Colon (tissue), 2 donors: ENCODE measurements at regions not wholly inside any gene's neighbourhood (a gene's known extent, or its start where the extent isn't known, plus 50 kb on each side); places are given as distances from the start of the nearest gene placed in this dataset.
"Not testable (repeated sequence)": the region's sequence is repeated elsewhere in the genome, so short reads cannot be mapped to it uniquely, and the experiment has no call there.

Experiments used
- FAIRE-seq: peaks from 2 replicates; lab custom pipeline; 2012; peaks lifted over from hg19 to GRCh38; lab: Jason Lieb, UNC
- donor health status: control.
- donor health status: control.

- no peak for FAIRE-seq
These were observed 98.1 kb downstream of the CCDC71L start for GRCh38 chr7:106562711-106563366.

GRCh38 chr7:106561666-106562411, 99.1 kb downstream of the CCDC71L start:
- no peak for FAIRE-seq

GRCh38 chr7:106561151-106561550, 99.8 kb downstream of the CCDC71L start:
- FAIRE-seq = no peak

- no peak for FAIRE-seq
These were observed 100.5 kb downstream of the CCDC71L start for GRCh38 chr7:106560482-106560881.

- not testable (repeated sequence) for FAIRE-seq
These were observed 104.7 kb downstream of the CCDC71L start for GRCh38 chr7:106556244-106556643.

GRCh38 chr7:106554623-106555022, 106.3 kb downstream of the CCDC71L start:
- FAIRE-seq = not testable (repeated sequence)

GRCh38 chr7:106553446-106553836, 107.5 kb downstream of the CCDC71L start:
- FAIRE-seq = no peak

GRCh38 chr7:106552645-106553445, 108.1 kb downstream of the CCDC71L start:
- no peak for FAIRE-seq

- no peak for FAIRE-seq
These were observed 109.0 kb downstream of the CCDC71L start for GRCh38 chr7:106551936-106552335.

GRCh38 chr7:106548491-106548890, 112.5 kb downstream of the CCDC71L start:
- no peak for FAIRE-seq

- no peak for FAIRE-seq
These were observed 115.7 kb downstream of the CCDC71L start for GRCh38 chr7:106545275-106545674.

- FAIRE-seq = no peak
These were observed 117.7 kb downstream of the CCDC71L start for GRCh38 chr7:106543221-106543757.

GRCh38 chr7:106542550-106543220, 118.3 kb downstream of the CCDC71L start:
- FAIRE-seq = no peak

- FAIRE-seq = no peak
These were observed 122.3 kb downstream of the CCDC71L start for GRCh38 chr7:106538638-106539037.

GRCh38 chr7:106537119-106537518, 123.8 kb downstream of the CCDC71L start:
- no peak for FAIRE-seq

- FAIRE-seq = no peak
These were observed 124.9 kb downstream of the CCDC71L start for GRCh38 chr7:106536079-106536478.

GRCh38 chr7:106535234-106535932, 125.6 kb downstream of the CCDC71L start:
- no peak for FAIRE-seq

GRCh38 chr7:106534271-106534846, 126.6 kb downstream of the CCDC71L start:
- FAIRE-seq = no peak

- not testable (repeated sequence) for FAIRE-seq
These were observed 130.8 kb downstream of the CCDC71L start for GRCh38 chr7:106530183-106530582.

- not testable (repeated sequence) for FAIRE-seq
These were observed 134.3 kb downstream of the CCDC71L start for GRCh38 chr7:106526617-106527016.

- no peak for FAIRE-seq
These were observed 136.3 kb downstream of the CCDC71L start for GRCh38 chr7:106524690-106525059.
